HFFc6 (cell line): ENCODE measurements at regions not wholly inside any gene's neighbourhood (a gene's known extent, or its start where the extent isn't known, plus 50 kb on each side); places are given as distances from the start of the nearest gene placed in this dataset.

ENCODE experiments used
- DNase-seq: peaks from one replicate; pipeline ENCODE4 v3.0.0-alpha.2; 2018
- H3K27ac Mint-ChIP-seq: 2 replicates; pipeline ENCODE4 v1.8.0; 2020; ENCODE audit warnings: mild to moderate bottlenecking, mixed read lengths
- H3K27me3 Mint-ChIP-seq: 2 replicates; pipeline ENCODE4 v1.8.0; 2021; ENCODE audit warnings: mild to moderate bottlenecking, moderate library complexity, mixed read lengths; ENCODE audit not compliant: insufficient read depth
- H3K36me3 Mint-ChIP-seq: 2 replicates; pipeline ENCODE4 v1.8.0; 2021; ENCODE audit warnings: low read depth, mixed read lengths
- H3K4me1 Mint-ChIP-seq: 2 replicates; pipeline ENCODE4 v1.8.0; 2020; ENCODE audit warnings: low read depth, mixed read lengths
- H3K4me3 Mint-ChIP-seq: 2 replicates; pipeline ENCODE4 v1.8.0; 2020; ENCODE audit warnings: mild to moderate bottlenecking, moderate library complexity, mixed read lengths
- H3K9me3 Mint-ChIP-seq: 2 replicates; pipeline ENCODE4 v1.8.0; 2020; ENCODE audit warnings: mild to moderate bottlenecking, mixed read lengths
- CTCF ChIP-seq: fragments of 200-600 bp; sonication (generic); IDR thresholded peaks from 2 replicates; pipeline ENCODE4 v1.5.0; 2021; ENCODE audit warnings: antibody characterized with exemption, mild to moderate bottlenecking

DNA sequence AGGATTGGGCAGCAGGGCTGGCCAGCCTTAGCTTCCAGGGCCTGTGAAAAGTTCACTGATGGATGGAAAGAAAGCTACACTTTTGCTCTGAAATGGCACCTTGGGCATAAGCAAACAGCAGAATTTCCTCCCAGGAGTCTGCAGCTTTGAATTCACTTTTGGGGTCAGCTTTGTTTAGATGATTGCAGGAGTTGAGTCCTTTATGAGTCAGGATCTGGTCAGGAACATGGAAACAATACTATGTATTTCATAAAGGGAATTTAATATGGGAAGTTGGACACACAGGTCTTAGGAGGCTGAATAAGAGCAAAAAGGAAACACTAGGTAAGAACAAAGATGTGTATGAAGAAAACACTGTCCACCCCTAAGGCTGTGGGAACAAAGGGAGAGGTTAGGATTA is 345.3 kb downstream of the TSN start:
- Mint-ChIP-seq H3K4me1 (peaks cover 6% of the 10 kb centered on the region; the same call in 1 of the 2 replicates), H3K27ac (no peak overlapping the region), H3K4me3 (no peak overlapping the region), H3K36me3 (no peaks in the 10 kb centered on the region), H3K9me3 (no peaks in the 10 kb centered on the region), H3K27me3 (no peaks in the 10 kb centered on the region; the same call in 1 of the 2 replicates)
- TF ChIP-seq CTCF: no peak
- DNase-seq: no peak

- Mint-ChIP-seq H3K4me1 (peaks cover 6% of the 10 kb centered on the region; the same call in 1 of the 2 replicates), H3K9me3 (no peaks in the 10 kb centered on the region), H3K27ac (no peak overlapping the region), H3K4me3 (no peak overlapping the region), H3K36me3 (no peaks in the 10 kb centered on the region), H3K27me3 (peaks cover 2% of the 10 kb centered on the region)
- TF ChIP-seq CTCF: no peak
- no peak for DNase-seq
Observed at GRCh38 chr2:122101319-122101718, 345.9 kb downstream of the TSN start.

DNA sequence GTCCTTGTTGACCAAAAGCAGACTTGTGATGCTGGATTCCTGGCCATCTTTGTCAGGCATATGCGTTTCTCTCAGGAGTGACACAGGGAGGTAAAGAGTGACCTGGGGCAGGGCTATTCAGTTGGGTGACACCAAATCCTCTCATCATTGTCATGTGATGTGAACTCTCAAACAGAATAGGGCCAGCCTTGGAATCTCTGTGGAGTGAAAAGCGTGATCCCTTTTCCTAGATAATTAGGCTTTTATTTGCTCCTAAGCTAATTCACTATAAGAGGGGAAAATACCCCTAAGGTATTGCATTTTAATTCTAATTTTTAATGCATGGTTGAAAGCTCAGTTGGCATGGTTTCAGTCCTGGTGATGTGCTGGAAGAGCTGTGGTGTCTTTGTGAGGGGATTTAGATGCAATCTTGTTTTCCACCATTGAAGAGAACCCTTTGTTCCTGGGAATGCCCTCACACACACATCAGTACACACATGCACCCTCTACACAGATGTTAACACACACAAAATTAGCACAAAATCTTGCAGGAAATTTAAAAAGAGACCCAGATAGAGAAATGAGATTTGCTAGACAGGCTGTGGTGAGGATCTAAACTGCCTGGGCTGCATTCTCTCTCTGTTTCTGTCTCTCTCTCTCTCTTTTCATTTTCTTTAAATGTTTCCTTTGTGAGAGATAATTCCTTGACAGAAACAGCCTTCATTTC is 349.9 kb downstream of the TSN start:
- Mint-ChIP-seq H3K9me3 (no peaks in the 10 kb centered on the region), H3K27me3 (peaks cover 18% of the 10 kb centered on the region), H3K4me1 (peaks cover 6% of the 10 kb centered on the region; the same call in 1 of the 2 replicates), H3K27ac (no peak overlapping the region), H3K4me3 (no peak overlapping the region), H3K36me3 (no peaks in the 10 kb centered on the region)
- TF ChIP-seq CTCF: no peak
- DNase-seq: no peak

- no peak for DNase-seq
- no peaks in the 10 kb centered on the region for H3K9me3 Mint-ChIP-seq
- H3K4me3 Mint-ChIP-seq: no peak overlapping the region
- H3K4me1 Mint-ChIP-seq: peaks cover 3% of the 10 kb centered on the region; the same call in 1 of the 2 replicates
- no peaks in the 10 kb centered on the region for H3K36me3 Mint-ChIP-seq
- no peak for TF ChIP-seq CTCF
- H3K27ac Mint-ChIP-seq: no peak overlapping the region
- peaks cover 18% of the 10 kb centered on the region for H3K27me3 Mint-ChIP-seq
Observed at GRCh38 chr2:122105877-122106206, 350.4 kb downstream of the TSN start.

DNA sequence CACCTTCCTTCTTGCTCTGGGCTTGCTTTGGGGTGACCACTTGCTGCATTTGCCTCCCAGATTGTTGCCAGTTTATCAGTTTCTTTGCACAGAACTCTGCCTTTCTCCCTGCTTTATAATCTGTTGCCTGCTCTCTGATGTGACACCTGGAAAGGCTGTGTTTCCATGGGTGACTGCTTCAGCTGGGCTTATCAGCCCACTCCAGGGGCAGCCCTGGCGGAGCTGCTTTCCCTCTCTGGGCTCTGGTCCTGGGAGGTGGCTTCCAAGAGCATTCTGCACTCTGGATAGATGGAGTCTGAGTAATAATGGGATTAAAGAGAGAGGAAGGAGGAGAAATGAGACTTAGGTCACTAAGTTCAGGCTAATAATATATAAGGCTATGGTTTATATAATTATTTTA is 352.7 kb downstream of the TSN start:
- DNase-seq: no peak
- no peak for TF ChIP-seq CTCF
- Mint-ChIP-seq H3K9me3 (no peaks in the 10 kb centered on the region), H3K36me3 (no peaks in the 10 kb centered on the region), H3K27me3 (peaks cover 29% of the 10 kb centered on the region), H3K4me1 (no peaks in the 10 kb centered on the region), H3K4me3 (no peak overlapping the region), H3K27ac (no peak overlapping the region)
